ENCODE measurements at regions not wholly inside any gene's neighbourhood (a gene's known extent, or its start where the extent isn't known, plus 50 kb on each side); places are given as distances from the start of the nearest gene placed in this dataset.

DNA sequence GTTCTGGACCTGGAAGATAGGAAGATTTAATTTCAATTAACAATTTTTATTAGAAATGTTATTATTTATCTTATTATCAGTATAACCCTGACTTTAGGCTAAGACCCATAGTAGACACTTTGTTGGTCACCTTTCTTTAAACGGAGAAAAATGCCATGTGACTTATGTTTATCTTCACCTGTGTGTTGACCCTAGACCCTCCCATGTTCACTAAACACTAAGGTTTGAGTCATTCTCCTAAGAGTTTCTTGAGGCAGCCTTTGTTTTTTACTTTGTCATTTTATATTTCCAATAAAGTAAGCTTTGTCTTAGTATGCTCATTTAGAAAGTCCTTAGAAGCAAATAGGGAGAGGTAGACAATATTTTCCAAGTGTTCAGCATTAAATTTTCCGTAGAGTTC lies 771.7 kb downstream of the METTL15 start:
- no peak for DNase-seq

DNA sequence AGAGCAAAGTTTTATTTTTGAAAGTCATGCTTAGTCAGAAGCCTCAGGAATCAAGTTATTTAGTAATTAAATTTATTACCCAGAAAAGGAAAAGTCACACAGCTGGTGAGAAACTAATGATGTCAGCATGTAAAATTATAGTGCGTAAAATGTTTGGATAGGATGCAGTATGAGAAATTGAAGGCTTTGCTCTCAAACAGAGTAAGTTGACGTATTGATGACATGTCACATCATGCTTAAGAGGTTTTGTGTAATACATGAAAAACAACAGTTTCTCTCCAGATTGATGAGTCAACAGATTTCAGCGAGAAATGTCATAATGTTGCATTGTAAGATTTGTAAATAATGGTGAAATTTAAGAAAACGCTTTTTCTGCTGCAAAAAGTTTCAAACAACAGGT lies 769.8 kb downstream of the METTL15 start:
- peak; percentile 15 for DNase-seq

DNA sequence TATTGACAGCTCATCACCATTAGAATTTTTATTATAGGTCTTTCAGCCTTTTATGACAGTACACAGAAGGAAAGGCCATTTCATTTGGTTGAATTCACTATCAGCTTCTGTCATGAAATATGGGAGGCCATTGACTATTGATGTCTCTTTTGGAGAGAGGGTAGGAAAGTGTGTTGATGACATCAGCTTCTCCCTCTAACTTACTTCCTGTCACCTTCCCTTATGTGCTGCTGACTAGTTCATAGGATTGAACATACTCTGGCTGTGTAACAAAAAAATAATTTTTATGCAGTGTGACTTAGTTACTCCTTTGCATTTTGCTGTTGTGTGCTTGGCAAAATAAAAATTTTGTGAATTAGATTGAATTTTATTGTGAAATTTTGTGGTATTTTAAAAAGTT lies 769.2 kb downstream of the METTL15 start:
- DNase-seq: no peak

DNA sequence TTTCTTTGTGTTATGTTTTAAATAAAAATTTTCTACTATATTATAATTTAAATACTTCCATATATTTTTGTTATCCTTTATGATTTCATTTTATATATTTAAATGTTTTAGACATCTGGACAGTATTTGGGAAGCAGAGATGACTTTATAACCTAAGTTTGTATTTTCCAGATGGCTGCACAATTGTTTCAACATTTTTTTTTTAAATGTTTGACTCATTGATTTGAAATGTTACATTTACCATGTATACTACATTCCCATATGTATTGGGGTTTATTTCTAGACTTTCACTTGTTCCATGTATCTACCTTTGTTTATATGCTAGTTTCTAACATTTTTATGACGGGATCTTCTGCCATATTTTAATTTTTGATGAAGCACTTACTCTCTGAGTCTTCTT lies 766.5 kb downstream of the METTL15 start:
- peak; percentile 24 for DNase-seq

DNA sequence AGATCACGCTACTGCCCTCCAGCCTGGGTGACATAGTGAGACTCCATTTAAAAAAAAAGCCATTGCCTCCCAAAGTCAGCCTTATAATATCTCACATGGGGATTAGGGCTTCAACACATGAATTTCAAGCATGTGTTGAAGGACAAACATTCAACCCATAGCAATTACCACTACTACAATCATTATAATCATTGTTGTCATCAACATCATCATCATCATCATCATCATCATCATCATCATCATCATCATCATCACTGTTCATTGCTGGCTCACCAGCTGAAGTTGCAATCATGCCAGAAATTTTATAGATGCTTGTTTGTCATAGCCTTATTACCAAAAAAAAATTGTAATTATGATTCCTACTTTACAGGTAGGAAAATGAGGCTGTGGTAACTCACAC lies 762.9 kb downstream of the METTL15 start:
- no peak for DNase-seq

DNA sequence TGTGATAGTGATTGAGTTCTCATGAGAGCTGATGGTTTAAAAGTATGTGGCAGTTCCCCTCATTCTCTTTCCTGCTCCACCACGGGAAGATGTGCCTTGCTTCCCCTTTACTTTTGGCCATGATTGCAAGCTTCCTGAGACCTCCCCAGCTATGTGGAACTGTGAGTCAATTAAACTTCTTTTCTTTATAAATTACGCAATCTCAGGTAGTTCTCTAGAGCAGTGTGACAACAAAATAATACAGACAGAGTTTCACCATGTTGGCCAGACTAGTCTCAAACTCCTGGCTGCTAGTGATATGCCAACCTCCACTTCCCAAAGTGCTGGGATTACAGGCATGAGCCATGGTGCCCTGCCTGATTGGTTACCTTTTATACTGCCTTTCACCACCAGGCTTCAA lies 755.2 kb downstream of the METTL15 start:
- DNase-seq: no peak

DNA sequence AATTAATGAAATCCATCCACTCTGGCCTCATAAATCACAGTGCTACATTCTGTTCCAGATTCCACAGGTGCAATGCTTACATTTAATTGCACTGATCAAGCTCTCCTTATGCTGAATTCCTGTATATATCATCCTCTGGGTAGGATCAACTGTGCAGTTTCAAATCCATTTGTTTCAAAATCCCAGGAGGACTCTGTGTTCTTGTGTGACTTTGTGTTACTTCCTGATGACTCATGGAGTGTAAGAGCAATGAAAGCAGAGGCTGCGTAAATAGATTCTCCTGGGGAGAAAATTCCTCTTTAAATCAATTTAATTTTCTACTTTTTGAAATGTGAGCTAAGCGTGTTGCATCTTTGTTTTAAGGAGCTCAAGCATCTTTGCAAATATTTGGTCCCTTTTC lies 752.7 kb downstream of the METTL15 start:
- DNase-seq: peak; percentile 57

DNA sequence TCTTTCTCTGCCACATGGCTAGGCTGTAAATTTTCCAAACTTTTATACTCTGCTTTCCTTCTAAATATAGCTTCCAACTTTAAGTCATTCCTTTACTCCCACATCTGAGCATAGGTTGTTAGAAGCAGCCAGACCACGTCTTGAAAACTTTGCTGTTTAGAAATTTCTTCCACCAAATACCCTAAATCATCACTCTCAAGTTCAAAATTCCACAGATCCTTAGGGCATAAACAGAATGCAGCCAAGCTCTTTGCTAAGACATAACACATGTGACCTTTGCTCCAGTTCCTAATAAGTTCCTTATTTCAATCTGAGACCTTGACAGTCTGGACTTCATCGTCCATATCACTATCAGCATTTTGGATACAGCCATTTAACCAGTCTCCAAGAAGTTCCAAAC lies 749.9 kb downstream of the METTL15 start:
- peak; percentile 32 for DNase-seq

DNA sequence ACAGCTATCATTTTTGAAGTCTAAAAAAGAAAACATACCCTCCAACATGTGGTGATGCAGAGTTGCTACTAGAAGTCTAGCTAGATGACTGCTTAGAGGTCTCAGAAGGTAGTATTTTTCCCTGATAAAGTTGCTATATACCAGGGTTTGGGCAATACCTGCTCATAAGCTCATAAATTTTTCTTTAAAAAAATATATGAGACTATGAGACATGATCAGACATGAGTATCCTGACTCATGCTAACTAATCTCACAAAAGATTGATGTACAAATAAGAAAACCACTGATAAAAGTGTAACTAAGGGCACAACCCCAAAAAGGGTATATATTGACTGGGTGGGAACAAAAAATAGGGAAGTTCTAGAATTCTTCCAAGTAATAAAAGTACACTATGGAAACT lies 740.9 kb downstream of the METTL15 start:
- no peak for DNase-seq

DNA sequence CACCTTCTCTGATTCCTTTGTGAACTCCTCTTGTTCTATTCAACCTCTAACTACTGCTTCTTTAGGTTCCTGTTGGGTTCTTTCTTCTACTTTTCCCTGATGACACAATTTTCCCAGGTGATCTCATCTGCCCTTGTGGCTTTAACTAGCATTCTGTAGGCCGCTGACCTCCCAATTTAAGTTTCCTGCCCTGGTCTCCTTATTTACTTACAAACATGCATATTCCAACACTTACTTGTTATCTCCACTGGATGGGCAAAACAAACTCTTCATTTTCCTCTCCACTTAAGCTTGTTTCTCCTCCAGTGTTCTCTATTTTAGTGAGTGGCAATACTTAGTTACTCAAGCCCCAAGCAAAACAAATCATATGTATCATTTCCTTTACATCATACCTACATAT lies 734.5 kb downstream of the METTL15 start:
- no peak for DNase-seq

DNA sequence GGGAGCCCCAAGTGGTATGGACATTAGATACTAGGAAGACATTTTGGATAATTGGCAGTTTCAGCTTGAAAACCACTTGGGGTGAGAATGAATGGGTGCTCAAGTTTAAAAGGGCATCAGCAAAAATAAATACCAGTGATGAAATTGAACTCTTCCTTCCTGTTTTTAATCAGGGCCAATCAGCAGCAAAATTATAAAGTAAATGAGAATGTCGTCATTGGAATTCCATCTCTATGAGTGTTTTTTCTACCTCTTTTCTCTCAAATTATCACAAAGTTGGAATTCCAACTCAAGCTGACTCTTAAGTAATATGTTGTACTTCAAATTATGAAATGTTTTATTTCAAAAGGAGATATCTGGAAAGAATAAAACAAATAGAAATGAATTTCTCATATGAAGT lies 730.6 kb downstream of the METTL15 start:
- DNase-seq: peak; percentile 48

DNA sequence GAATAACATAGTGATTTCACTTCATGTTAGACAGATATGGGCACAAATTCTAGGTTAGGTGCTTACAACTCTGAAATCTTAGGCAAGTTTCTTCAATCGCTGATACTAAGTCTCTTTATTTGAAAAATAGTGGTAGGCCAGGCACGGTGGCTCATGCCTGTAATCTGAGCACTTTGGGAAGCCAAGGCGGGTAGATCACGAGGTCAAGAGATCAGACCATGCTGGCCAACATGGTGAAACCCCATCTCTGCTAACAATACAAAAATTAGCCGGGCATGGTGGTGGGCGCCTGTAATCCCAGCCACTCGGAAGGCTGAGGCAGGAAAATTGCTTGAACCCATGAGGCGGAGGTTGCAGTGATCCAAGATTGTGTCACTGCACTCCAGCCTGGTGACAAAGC lies 729.4 kb downstream of the METTL15 start:
- DNase-seq: no peak

DNA sequence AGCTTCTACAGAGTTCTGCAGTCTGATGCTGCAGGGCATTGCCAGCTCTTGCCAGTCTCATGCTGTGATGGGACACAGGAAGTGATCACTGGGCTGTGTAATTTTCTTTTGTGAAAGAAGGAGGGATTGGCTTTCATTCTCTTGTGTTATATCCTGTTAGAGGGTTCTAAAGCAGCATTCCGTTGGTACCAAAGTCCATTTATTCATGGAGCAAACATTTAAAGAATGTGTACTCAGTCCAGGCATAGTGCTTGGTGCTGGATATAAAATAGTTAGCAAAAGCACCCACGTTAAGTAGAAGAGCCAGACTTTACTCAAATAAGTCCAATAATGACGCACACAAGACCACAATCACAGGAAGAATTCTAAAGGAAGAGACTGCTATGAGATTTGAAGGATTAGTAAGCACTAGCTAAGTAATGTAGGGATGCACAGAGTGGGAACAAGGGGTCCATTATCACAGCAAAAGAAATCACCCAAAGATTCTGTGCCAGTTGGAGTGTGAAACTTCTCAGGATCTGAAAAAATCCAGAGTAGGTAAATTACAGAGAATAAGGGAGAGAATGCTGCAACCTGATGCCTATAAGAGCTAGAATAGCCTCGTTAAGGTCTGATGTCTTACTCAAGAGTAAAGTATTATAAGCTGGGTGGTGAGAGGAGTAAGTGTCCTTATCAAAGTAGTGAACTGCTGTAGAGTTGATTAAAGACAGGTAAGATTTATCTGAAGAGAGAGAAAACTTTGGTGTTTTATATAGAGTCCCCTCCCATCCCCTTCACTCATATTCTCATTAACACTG lies 728.3 kb downstream of the METTL15 start:
- DNase-seq: peak; percentile 98

DNA sequence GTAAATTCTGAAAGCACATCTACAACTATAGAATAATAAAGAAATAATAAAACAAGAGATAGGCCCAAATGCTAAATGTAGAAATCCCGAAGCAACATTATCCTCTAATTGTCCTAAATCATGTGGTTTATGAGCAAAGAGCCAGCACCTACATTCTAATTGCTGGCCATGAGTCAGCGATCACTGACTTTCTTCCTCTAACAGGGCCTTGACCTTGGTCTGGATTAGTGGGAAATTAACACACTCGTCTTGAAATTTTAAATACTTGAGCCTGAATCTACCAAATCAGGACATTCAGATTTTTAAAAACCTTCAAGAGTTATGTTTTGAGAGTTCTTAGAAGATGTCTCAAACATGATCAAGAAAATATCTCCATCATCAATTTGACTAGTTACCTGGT lies 727.6 kb downstream of the METTL15 start:
- peak; percentile 65 for DNase-seq

DNA sequence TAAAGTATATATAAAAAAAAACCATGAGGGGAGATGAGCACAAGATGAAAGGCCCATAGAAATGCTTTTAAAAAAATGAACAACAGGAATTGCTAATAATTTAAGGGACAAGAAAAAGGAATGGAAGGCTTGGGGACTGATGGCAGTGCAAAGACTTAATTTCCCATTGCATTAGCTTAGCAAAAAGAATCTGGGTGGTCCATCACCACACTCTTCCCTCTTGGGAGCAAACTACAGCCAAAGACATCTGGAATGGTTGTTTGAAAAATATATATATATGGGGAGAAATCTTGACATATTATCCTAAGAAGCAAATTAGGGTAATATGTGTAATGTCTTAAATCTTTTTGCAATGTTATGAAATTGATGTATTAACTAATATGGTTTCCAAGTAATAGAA lies 727.1 kb downstream of the METTL15 start:
- peak; percentile 30 for DNase-seq

DNA sequence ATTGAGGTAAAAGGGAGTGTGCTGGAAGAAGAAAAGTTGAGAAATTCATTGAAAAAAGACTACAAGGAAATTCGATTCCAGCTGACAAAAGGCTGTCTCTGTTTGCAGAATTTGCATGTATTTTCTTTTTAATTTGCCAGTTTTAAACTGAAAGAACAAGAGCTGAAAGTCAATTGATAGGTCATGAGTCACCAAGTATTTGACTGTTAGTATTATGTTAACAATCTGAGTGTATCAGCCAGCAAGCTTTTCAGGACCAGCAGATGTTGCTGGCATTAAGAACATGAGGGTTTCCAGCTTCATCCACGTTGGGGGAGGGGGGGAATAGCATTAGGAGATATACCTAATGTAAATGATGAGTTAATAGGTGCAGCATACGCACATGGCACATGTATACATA lies 726.7 kb downstream of the METTL15 start:
- DNase-seq: peak; percentile 93

DNA sequence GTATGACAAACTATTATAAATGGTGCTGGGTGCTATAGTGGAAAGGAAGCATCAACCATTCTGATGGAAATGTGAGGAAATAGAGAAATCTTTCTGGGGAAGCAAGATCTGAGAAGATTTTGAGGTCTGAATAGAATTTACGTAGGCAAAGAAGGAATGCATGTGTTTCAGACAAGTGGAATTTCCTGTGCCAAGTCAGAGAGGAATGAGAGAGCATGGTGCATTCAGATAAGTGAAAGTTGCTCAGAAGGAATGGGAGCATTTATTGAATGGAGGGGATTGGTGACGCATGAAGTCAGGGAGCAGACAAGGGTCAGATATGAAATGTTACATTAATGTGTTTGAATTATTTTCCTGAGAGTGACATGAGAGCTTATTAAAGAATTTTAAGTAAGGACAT lies 725.5 kb downstream of the METTL15 start:
- DNase-seq: peak; percentile 95

DNA sequence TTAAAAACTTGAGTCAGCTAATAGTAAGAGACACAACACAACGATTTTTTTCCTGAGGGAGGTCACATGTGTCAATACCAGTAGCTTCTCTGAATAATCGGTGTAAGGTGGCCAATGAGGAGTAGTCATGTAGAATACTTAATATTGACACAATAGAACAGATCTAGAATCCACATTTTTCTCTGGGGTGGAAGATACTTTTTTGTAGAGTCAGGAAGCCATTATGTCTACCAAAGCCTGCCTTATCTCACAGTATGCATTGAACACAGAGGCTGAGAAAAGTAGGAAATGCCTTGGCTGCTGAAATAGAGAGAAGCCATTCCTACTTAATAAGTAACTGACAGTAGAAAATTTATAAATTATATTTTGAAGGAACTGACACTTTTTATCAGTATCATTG lies 725.0 kb downstream of the METTL15 start:
- no peak for DNase-seq

DNA sequence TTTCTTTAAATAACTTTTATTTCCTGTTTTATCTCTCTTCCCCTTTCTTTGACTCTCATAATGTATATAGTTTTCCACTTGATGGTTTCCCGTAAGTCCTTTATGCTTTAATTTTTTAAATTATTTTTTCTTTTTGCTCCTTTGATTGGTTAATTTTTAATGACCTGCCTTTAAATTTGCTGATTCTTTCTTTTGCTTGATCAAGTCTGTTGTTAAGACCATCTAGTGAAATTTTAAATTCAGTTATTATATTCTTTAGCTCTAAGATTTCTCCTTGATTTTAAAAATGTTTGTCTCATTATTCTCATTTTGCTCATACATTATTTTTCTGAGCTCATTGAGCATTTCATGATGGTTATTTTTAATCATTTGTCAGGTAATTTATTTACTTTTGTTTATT lies 718.6 kb downstream of the METTL15 start:
- no peak for DNase-seq

DNA sequence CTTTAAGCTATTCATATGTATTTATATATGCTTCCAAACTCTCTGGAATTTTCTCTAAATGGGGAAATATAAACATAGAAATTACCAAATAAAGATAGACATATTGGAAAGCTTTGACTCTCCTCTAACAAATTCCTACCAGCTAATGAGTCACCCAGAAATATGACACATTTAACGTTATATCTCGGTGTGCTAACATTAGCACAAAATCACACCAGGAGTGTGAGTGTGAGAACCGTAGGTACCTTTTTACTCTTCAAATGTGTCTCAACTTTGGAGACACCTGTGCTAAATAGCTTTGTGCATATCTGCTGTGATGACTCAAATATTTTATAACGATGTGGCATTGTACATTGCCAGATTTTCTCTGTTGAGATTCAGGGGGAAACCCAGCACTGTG lies 714.4 kb downstream of the METTL15 start:
- no peak for DNase-seq

DNA sequence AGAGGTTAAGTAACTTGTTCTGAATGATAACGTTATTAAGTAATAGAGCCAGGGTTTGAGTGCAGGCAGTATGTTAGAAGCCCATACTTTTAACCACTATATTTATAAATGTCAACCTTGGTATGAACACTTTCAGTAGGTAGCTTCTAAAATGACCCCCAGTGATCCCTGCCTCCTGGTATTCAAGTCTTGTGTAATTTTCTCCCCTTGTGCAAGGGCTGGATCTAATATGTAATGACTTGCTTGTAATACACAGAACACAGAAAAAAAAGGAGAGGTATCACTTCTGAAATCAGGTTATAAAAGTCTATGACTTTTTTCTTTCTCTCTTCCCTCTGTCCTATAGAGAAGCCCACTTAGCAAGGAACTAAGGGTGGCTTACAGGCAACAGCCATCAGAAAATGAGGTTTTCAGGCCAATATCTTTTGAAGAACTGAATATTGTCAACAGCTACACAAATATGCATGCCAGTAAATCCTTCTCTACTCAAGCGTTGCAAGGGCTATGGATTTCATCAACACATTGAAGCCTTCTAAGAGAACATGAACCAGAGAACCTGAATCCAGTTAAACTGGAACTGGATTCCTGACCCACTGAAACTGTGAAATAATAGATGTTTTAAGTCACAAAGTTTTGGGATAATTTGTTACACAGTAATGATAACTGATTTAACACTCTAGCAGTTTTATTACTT lies 712.3 kb downstream of the METTL15 start:
- peak; percentile 11 for DNase-seq

DNA sequence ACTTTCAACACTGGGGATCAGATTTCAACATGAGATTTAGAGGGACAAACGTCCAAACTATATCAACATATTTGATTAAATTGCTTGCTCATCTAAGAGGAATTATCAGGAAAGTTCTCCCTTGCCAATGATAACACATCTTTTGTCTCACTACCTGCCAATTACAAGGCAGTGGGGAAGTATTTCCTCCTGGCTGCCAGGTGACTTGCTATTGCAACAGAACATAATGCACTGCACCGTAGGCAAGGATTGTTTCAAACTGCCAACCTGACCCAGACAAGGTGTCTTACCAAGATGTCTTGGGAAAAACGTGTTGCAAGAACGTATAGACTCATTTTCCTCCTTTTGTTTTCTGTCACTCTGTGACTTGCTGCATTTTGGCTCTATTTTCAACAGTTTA lies 711.6 kb downstream of the METTL15 start:
- DNase-seq: no peak

DNA sequence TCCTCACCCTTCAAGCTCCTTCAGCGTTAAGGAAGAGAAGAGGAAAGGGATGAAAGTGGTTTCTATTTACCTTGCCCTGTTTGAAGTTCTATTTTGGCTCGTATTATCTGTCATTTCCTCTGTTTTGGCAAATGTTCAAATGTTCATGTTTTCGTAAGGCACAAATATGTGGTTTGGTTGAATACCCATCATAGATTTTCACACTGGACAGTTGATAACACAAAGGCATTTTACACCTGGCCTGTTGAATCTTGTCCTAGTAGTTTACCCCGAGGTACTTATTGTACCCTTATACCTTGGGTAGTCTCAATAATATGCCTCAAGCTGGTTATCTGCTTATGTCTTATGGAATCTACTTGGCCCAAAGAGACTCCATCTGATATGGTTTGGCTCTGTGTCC lies 706.9 kb downstream of the METTL15 start:
- no peak for DNase-seq

DNA sequence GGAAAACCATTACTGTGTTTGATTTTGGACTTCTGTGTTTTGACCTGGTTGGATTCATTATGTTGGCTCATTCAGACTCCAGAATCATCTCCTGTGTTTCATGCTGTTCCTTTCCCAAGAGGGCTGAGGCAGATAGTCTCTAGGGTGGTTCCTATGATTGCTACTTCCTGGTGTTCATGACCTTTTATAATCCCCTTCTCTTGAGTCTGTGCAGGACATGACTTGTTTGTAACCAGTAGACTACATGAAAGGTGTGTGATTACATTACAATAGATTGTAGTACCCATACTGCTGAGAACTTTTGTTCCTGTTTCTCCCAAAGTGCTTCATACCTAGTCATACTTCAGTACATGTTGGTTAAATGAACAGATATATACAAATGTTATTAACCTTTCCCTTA lies 700.6 kb downstream of the METTL15 start:
- DNase-seq: no peak

DNA sequence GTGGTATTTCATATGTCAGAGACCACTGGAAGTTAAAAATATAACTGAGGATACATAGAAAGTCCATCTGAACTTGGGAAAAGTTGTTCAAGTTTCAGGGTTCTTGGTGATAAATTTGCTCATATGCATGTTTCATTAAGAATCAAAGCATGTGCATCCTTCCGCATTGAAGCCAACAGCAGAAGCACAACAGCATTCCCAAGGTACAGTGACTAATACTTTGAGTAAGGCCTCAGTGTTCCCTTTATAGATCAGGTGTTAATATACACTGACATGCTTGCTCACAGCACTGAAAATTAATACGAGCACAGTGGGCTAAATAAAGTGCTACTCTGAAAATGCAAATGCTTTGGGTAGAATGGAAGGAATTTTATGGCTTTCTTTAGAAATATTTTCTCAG lies 691.1 kb downstream of the METTL15 start:
- DNase-seq: no peak
